Heart left ventricle (tissue), 13 donors: ENCODE measurements at regions not wholly inside any gene's neighbourhood (a gene's known extent, or its start where the extent isn't known, plus 50 kb on each side); places are given as distances from the start of the nearest gene placed in this dataset.

Source experiments
- CTCF ChIP-seq, 12 donors: fragments of 200-600 bp; sonication (generic) in 4 of 12; IDR thresholded peaks; one replicate each; pipeline versions ENCODE4 v1.5.0 to v1.8.0; 2018 to 2022; ENCODE audit warnings: antibody characterized with exemption in 12 of 12, mild to moderate bottlenecking in 5 of 12
- POLR2A ChIP-seq, 2 donors: fragments of 450-650 bp; IDR thresholded peaks; one replicate each; pipeline ENCODE4 v1.6.1; 2017; ENCODE audit warnings: antibody characterized with exemption in 2 of 2, mild to moderate bottlenecking in 2 of 2, moderate library complexity in 2 of 2
- donor health status: ischemic (EF 13 %, LVEDD 7.1; RV severe dilation, severe dysfunction).
- donor health status: DM: no; HTN: yes; CAD: no.
- donor health status: DM: no; HTN: no; CAD: no.
- donor health status: ischemic (EF 25% LVEDD 6.9; RV normal size, moderate dysfunction).
- donor health status: ischemic (EF 25% LVEDD 5.7; RV mildly dilated, moderate dysfunction).
- donor health status: ischemic (EF 35%, LVEDD 5.7; RV mildly dilated, moderate dysfunction).
- donor health status: nonischemic (EF 11% LVEDD 7.7; RV severe dilation, severe dysfunction).
- donor health status: DM: yes; HTN: yes; CAD: no.
- donor health status: PGD.
- donor health status: ischemic (EF 29% LVEDD 5.4; RV normal size, mild dysfunction).
- donor health status: nonischemic (EF 23%, LVEDD 6.1; RV moderate dilation, normal function).

DNA sequence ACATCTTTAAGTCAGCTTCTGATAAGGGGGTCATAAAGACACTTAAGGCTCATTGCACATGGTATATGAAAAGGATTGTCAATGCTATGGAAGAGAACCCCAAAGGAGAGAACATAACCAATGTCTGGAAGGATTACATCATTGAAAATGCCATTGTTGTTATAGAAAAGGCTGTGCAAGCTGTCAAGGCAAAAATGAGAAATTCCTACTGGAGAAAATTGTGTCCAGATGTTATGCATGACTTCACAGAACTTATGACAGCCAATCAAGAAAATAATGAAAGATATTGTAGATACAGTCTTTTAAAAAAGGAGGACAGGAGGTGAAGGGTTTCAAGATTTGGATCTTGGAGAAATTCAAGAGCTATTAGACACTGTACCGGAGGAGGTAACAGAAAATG lies 96.3 kb upstream of the MBNL1 start:
- no peak for TF ChIP-seq CTCF (IDR thresholded peaks at IDR 0.05)
- TF ChIP-seq POLR2A (IDR thresholded peaks at IDR 0.05): no peak
